ENCODE measurements at regions not wholly inside any gene's neighbourhood (a gene's known extent, or its start where the extent isn't known, plus 50 kb on each side); places are given as distances from the start of the nearest gene placed in this dataset.

GRCh38 chr21:35862969-35863368 lies 197.4 kb downstream of the SETD4 start:
- TF ChIP-seq CTCF (IDR thresholded peaks at IDR 0.05; ENCODE audit: insufficient read depth, low read length) (no peak), POLR2AphosphoS5 (IDR thresholded peaks at IDR 0.05; ENCODE audit: low read depth) (no peak), GABPA (IDR thresholded peaks at IDR 0.05; ENCODE audit: low read depth) (no peak), REST (IDR thresholded peaks at IDR 0.05; ENCODE audit: insufficient replicate concordance, low read depth) (no peak), SPI1 (IDR thresholded peaks at IDR 0.05; ENCODE audit: borderline replicate concordance, low read depth) (no peak)

Data from HL-60 (cell line).